A673 (cell line): ENCODE measurements at regions not wholly inside any gene's neighbourhood (a gene's known extent, or its start where the extent isn't known, plus 50 kb on each side); places are given as distances from the start of the nearest gene placed in this dataset.

Experiments used
- BruUV-seq: library from RNA; stranded (reverse); fragments of 400-500 nt; replicated peaks from 2 replicates; lab custom pipeline; 2021; lab: Mats Ljungman, UMichigan
- CTCF ChIA-PET: fragments of 300-600 bp; sonication (Branson Sonifier 250); formaldehyde crosslinking; loops from one replicate; lab custom pipeline; 2022; ENCODE audit warnings: antibody characterized with exemption; lab: Charles Lee
- POLR2A ChIA-PET: fragments of 300-600 bp; sonication (Branson Sonifier 250); formaldehyde crosslinking; loops from one replicate; lab custom pipeline; 2022; ENCODE audit warnings: antibody characterized with exemption; ENCODE audit not compliant: low non-redundant PET; lab: Charles Lee
- DNase-seq: peaks from one replicate; pipeline ENCODE4 v3.0.0-alpha.2; 2015; ENCODE audit warnings: low spot score
- H3K27ac ChIP-seq: fragments of 200-600 bp; sonication (generic); 2 replicates; pipeline ENCODE4 v1.5.1; 2016; ENCODE audit warnings: mixed run types, low read depth, mild to moderate bottlenecking, mixed read lengths, antibody characterized with exemption, low read length; ENCODE audit not compliant: poor library complexity, severe bottlenecking
- H3K27me3 ChIP-seq: fragments of 200-600 bp; sonication (generic); replicated peaks from 2 replicates; pipeline ENCODE4 v1.6.1; 2017; ENCODE audit warnings: mixed run types, low read depth, mild to moderate bottlenecking, mixed read lengths, antibody characterized with exemption, low read length; ENCODE audit not compliant: insufficient read depth, poor library complexity
- H3K36me3 ChIP-seq: fragments of 200-600 bp; sonication (generic); 2 replicates; pipeline ENCODE4 v1.6.1; 2016; ENCODE audit warnings: mixed run types, mild to moderate bottlenecking, mixed read lengths, antibody characterized with exemption, low read length; ENCODE audit not compliant: insufficient read depth, poor library complexity, severe bottlenecking
- H3K4me1 ChIP-seq: fragments of 200-600 bp; sonication (generic); 2 replicates; pipeline ENCODE4 v1.6.1; 2017; ENCODE audit warnings: mixed run types, mild to moderate bottlenecking, mixed read lengths, antibody characterized with exemption, low read length; ENCODE audit not compliant: insufficient read depth, poor library complexity, severe bottlenecking
- H3K4me3 ChIP-seq: fragments of 200-600 bp; sonication (generic); 2 replicates; pipeline ENCODE4 v1.5.1; 2016; ENCODE audit warnings: low read depth, mixed run types, mild to moderate bottlenecking, mixed read lengths, low read length; ENCODE audit not compliant: poor library complexity, severe bottlenecking
- H3K9me3 ChIP-seq: fragments of 200-600 bp; sonication (generic); 2 replicates; pipeline ENCODE4 v1.6.1; 2016; ENCODE audit warnings: mixed run types, low read depth, mild to moderate bottlenecking, mixed read lengths, antibody characterized with exemption, low read length; ENCODE audit not compliant: poor library complexity, severe bottlenecking
- EZH2 ChIP-seq: fragments of 200-600 bp; sonication (generic); IDR thresholded peaks from 2 replicates; pipeline ENCODE4 v1.6.1; 2017; ENCODE audit warnings: borderline replicate concordance, low read depth, mild to moderate bottlenecking, mixed read lengths, antibody characterized with exemption, low read length; ENCODE audit not compliant: poor library complexity, severe bottlenecking
- intact Hi-C: fragments of 100-400 bp; cut with micrococcal nuclease; formaldehyde crosslinking; loops from one replicate; pipeline ENCODE4 v1.10.0; 2022; ENCODE audit not compliant: unreplicated experiment
- TF ChIP-seq, protein P1 (sequence below): fragments of 300-800, 200-600 bp; sonication (generic); conservative IDR thresholded peaks from 2 replicates; pipeline ENCODE4 v1.5.1; 2017; ENCODE audit warnings: low read depth, mild to moderate bottlenecking, antibody characterized with exemption, low read length, moderate library complexity, mixed read lengths

DNA sequence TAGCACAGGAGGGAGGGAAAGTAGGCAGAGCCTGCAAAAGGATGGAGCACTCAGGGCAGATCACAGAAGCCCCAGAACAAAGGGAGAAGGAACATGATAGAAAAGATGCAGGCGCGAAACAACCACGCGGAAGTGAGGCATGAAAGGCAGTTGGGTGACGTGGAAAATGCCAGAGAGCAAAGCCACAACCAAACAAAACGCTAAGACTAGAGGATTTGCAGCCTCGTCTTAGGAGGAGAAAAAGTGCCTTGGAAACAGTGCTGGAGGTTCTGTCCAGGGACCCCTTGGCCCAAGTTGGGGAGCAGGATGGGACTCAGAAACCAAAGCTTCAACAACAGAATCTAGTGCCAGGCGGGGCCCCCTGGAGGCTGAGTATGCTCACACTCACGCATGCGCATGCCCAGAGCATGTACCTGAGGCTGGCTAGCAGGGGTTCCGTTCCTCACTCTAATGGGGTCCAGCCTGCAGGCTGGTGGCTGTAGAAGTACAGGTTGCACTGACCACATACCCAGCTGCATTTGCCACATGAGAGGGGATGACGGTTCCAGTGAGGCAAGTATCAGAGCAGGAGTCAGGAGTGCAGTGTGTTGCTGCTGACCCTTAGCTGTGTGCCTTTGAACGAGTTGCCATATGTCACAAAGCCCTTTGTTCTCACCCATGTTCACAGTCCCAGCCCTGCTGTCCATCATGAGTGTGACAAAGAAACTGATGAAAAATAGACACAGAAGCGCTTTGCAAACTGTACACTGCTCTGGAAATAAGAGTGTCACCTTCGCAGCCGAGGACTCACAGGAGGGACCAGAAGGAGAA lies 568.6 kb upstream of the CADM1 start:
- Histone ChIP-seq H3K9me3 (no peaks in the 10 kb centered on the region), H3K36me3 (no peaks in the 10 kb centered on the region), H3K27ac (no peak overlapping the region), H3K4me1 (no peaks in the 10 kb centered on the region), H3K27me3 (peaks cover 9% of the 10 kb centered on the region), H3K4me3 (no peak overlapping the region)
- TF ChIP-seq, protein P1, sequence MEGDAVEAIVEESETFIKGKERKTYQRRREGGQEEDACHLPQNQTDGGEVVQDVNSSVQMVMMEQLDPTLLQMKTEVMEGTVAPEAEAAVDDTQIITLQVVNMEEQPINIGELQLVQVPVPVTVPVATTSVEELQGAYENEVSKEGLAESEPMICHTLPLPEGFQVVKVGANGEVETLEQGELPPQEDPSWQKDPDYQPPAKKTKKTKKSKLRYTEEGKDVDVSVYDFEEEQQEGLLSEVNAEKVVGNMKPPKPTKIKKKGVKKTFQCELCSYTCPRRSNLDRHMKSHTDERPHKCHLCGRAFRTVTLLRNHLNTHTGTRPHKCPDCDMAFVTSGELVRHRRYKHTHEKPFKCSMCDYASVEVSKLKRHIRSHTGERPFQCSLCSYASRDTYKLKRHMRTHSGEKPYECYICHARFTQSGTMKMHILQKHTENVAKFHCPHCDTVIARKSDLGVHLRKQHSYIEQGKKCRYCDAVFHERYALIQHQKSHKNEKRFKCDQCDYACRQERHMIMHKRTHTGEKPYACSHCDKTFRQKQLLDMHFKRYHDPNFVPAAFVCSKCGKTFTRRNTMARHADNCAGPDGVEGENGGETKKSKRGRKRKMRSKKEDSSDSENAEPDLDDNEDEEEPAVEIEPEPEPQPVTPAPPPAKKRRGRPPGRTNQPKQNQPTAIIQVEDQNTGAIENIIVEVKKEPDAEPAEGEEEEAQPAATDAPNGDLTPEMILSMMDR = peak; percentile 50
- no peak for TF ChIP-seq EZH2
- CTCF ChIA-PET = no interaction called here
- DNase-seq = no peak
- intact Hi-C loops = loop anchor here (5.0 kb wide), 1 partner anchor 736 kb away; no protein-coding TSS in a partner anchor
- POLR2A ChIA-PET = no interaction called here
- BruUV-seq = no TSS peak

DNA sequence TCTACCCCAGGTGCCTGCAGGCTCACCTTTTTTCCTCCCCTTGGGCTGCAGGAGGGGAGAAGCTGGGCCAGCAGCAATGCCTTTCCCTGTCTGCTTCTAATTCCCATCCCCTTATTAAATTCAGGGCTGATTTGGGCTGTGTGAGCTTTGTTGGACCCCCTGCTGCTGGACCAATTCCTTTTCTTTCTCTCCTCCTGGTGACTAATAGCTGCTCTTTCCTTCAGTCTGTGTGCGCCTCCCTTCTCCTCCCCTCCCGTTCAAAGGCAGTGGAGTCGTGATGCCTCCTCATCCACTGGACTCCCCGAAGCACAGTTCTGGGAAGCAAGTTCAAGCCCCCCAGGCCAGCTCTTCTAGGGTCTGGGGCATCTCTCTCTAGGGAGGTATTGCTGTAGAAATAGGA lies 567.9 kb upstream of the CADM1 start:
- peaks cover 9% of the 10 kb centered on the region for H3K27me3 ChIP-seq
- POLR2A ChIA-PET = no interaction called here
- H3K4me3 ChIP-seq = no peak overlapping the region
- no TSS peak for BruUV-seq
- H3K9me3 ChIP-seq = no peaks in the 10 kb centered on the region
- H3K36me3 ChIP-seq = no peaks in the 10 kb centered on the region
- TF ChIP-seq, protein P1 = no peak
- TF ChIP-seq EZH2 = no peak
- intact Hi-C loops = loop anchor here (5.0 kb wide), 1 partner anchor 735 kb away; no protein-coding TSS in a partner anchor
- no peak overlapping the region for H3K27ac ChIP-seq
- CTCF ChIA-PET = no interaction called here
- peak; percentile 34 for DNase-seq
- H3K4me1 ChIP-seq = no peaks in the 10 kb centered on the region

DNA sequence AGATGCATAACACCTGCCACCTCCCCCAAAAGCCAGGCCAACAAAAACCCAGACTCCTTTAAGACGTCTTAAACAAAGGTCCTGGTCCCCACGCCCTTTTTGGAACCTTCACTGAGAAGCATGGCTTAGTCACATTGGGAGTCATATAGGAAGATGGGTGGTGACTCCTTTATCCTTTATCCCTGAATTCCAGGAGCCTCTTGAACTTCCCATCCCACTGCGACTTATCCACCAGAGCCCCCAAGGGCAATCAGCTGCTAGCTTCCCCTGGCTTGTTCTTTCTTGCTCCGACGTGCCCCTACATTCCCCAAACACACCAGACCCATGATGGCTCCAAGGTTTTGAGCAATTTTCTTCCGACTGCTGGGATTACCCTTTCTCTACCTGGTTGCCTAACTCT lies 567.0 kb upstream of the CADM1 start:
- TF ChIP-seq EZH2 = no peak
- TF ChIP-seq, protein P1 = no peak
- intact Hi-C loops = loop anchor here (5.0 kb wide), 1 partner anchor 734 kb away; no protein-coding TSS in a partner anchor
- Histone ChIP-seq H3K27ac (no peak overlapping the region), H3K4me1 (no peaks in the 10 kb centered on the region), H3K4me3 (no peak overlapping the region), H3K27me3 (peaks cover 9% of the 10 kb centered on the region), H3K9me3 (no peaks in the 10 kb centered on the region), H3K36me3 (no peaks in the 10 kb centered on the region)
- no peak for DNase-seq
- BruUV-seq = no TSS peak
- CTCF ChIA-PET = no interaction called here
- POLR2A ChIA-PET = no interaction called here
